ENCODE measurements at regions not wholly inside any gene's neighbourhood (a gene's known extent, or its start where the extent isn't known, plus 50 kb on each side); places are given as distances from the start of the nearest gene placed in this dataset.
"Not testable (repeated sequence)": the region's sequence is repeated elsewhere in the genome, so short reads cannot be mapped to it uniquely, and the experiment has no call there.

GRCh38 chr13:79907527-79907926, 426.6 kb downstream of the NDFIP2 start:
- Histone ChIP-seq H3K36me3 (replicated peaks; ENCODE audit: control insufficient read depth, insufficient read depth, low read length) (no peaks in the 10 kb centered on the region), H3K4me3 (ENCODE audit: insufficient read depth, low read depth, low read length) (no peak overlapping the region), H3K27me3 (ENCODE audit: control insufficient read depth, insufficient read depth, low read length) (no peaks in the 10 kb centered on the region)
- no peak for DNase-seq

GRCh38 chr13:79906345-79906744, 425.4 kb downstream of the NDFIP2 start:
- DNase-seq, result no peak
- H3K27me3 ChIP-seq (ENCODE audit: control insufficient read depth, insufficient read depth, low read length), result no peaks in the 10 kb centered on the region
- no peak overlapping the region for H3K4me3 ChIP-seq (ENCODE audit: insufficient read depth, low read depth, low read length)
- no peaks in the 10 kb centered on the region for H3K36me3 ChIP-seq (replicated peaks; ENCODE audit: control insufficient read depth, insufficient read depth, low read length)

GRCh38 chr13:79905018-79905417, 424.1 kb downstream of the NDFIP2 start:
- H3K27me3 ChIP-seq (ENCODE audit: control insufficient read depth, insufficient read depth, low read length), result no peaks in the 10 kb centered on the region
- no peak for DNase-seq
- H3K36me3 ChIP-seq (replicated peaks; ENCODE audit: control insufficient read depth, insufficient read depth, low read length), result no peaks in the 10 kb centered on the region
- H3K4me3 ChIP-seq (ENCODE audit: insufficient read depth, low read depth, low read length), result no peak overlapping the region

- Histone ChIP-seq H3K27me3 (ENCODE audit: control insufficient read depth, insufficient read depth, low read length) (no peaks in the 10 kb centered on the region), H3K4me3 (ENCODE audit: insufficient read depth, low read depth, low read length) (no peak overlapping the region), H3K36me3 (replicated peaks; ENCODE audit: control insufficient read depth, insufficient read depth, low read length) (no peaks in the 10 kb centered on the region)
- DNase-seq, result no peak
These were observed 423.6 kb downstream of the NDFIP2 start for GRCh38 chr13:79904581-79904980.

GRCh38 chr13:79901336-79901735, 420.4 kb downstream of the NDFIP2 start:
- Histone ChIP-seq H3K36me3 (replicated peaks; ENCODE audit: control insufficient read depth, insufficient read depth, low read length) (no peaks in the 10 kb centered on the region), H3K27me3 (ENCODE audit: control insufficient read depth, insufficient read depth, low read length) (no peaks in the 10 kb centered on the region), H3K4me3 (ENCODE audit: insufficient read depth, low read depth, low read length) (no peak overlapping the region)
- DNase-seq, result no peak

- no peaks in the 10 kb centered on the region for H3K27me3 ChIP-seq (ENCODE audit: control insufficient read depth, insufficient read depth, low read length)
- DNase-seq, result no peak
- H3K4me3 ChIP-seq (ENCODE audit: insufficient read depth, low read depth, low read length), result no peak overlapping the region
- no peaks in the 10 kb centered on the region for H3K36me3 ChIP-seq (replicated peaks; ENCODE audit: control insufficient read depth, insufficient read depth, low read length)
These were observed 419.4 kb downstream of the NDFIP2 start for GRCh38 chr13:79900356-79900755.

GRCh38 chr13:79898996-79899395, 418.0 kb downstream of the NDFIP2 start:
- no peak for DNase-seq
- Histone ChIP-seq H3K4me3 (ENCODE audit: insufficient read depth, low read depth, low read length) (no peak overlapping the region), H3K27me3 (ENCODE audit: control insufficient read depth, insufficient read depth, low read length) (no peaks in the 10 kb centered on the region), H3K36me3 (replicated peaks; ENCODE audit: control insufficient read depth, insufficient read depth, low read length) (no peaks in the 10 kb centered on the region)

- no peak for DNase-seq
These were observed 417.4 kb downstream of the NDFIP2 start for GRCh38 chr13:79898202-79898826.

GRCh38 chr13:79896851-79897250, 415.9 kb downstream of the NDFIP2 start:
- Histone ChIP-seq H3K27me3 (ENCODE audit: control insufficient read depth, insufficient read depth, low read length) (no peaks in the 10 kb centered on the region), H3K4me3 (ENCODE audit: insufficient read depth, low read depth, low read length) (no peak overlapping the region), H3K36me3 (replicated peaks; ENCODE audit: control insufficient read depth, insufficient read depth, low read length) (no peaks in the 10 kb centered on the region)
- no peak for DNase-seq

More at GRCh38 chr13:79898202-79898826, 417.4 kb downstream of the NDFIP2 start:
- no peaks in the 10 kb centered on the region for H3K36me3 ChIP-seq (replicated peaks; ENCODE audit: control insufficient read depth, insufficient read depth, low read length)
- H3K4me3 ChIP-seq (ENCODE audit: insufficient read depth, low read depth, low read length), result no peak overlapping the region
- H3K27me3 ChIP-seq (ENCODE audit: control insufficient read depth, insufficient read depth, low read length), result no peaks in the 10 kb centered on the region

- DNase-seq, result no peak
- H3K4me3 ChIP-seq (ENCODE audit: insufficient read depth, low read depth, low read length), result no peak overlapping the region
These were observed 414.5 kb downstream of the NDFIP2 start for GRCh38 chr13:79895416-79895815.

GRCh38 chr13:79887278-79887677, 406.3 kb downstream of the NDFIP2 start:
- not testable (repeated sequence) for H3K36me3 ChIP-seq (replicated peaks; ENCODE audit: control insufficient read depth, insufficient read depth, low read length); H3K4me3 ChIP-seq (ENCODE audit: insufficient read depth, low read depth, low read length); H3K27me3 ChIP-seq (ENCODE audit: control insufficient read depth, insufficient read depth, low read length); DNase-seq

More at GRCh38 chr13:79895416-79895815, 414.5 kb downstream of the NDFIP2 start:
- no peaks in the 10 kb centered on the region for H3K36me3 ChIP-seq (replicated peaks; ENCODE audit: control insufficient read depth, insufficient read depth, low read length)
- H3K27me3 ChIP-seq (ENCODE audit: control insufficient read depth, insufficient read depth, low read length), result no peaks in the 10 kb centered on the region

- Histone ChIP-seq H3K4me3 (ENCODE audit: insufficient read depth, low read depth, low read length) (no peak overlapping the region), H3K36me3 (replicated peaks; ENCODE audit: control insufficient read depth, insufficient read depth, low read length) (no peaks in the 10 kb centered on the region), H3K27me3 (ENCODE audit: control insufficient read depth, insufficient read depth, low read length) (no peaks in the 10 kb centered on the region)
- DNase-seq, result no peak
These were observed 405.6 kb downstream of the NDFIP2 start for GRCh38 chr13:79886601-79887000.

GRCh38 chr13:79884890-79885289, 403.9 kb downstream of the NDFIP2 start:
- Histone ChIP-seq H3K4me3 (ENCODE audit: insufficient read depth, low read depth, low read length) (no peak overlapping the region), H3K36me3 (replicated peaks; ENCODE audit: control insufficient read depth, insufficient read depth, low read length) (no peaks in the 10 kb centered on the region), H3K27me3 (ENCODE audit: control insufficient read depth, insufficient read depth, low read length) (no peaks in the 10 kb centered on the region)
- no peak for DNase-seq

GRCh38 chr13:79883216-79883615, 402.3 kb downstream of the NDFIP2 start:
- no peak for DNase-seq
- H3K27me3 ChIP-seq (ENCODE audit: control insufficient read depth, insufficient read depth, low read length), result no peaks in the 10 kb centered on the region
- H3K36me3 ChIP-seq (replicated peaks; ENCODE audit: control insufficient read depth, insufficient read depth, low read length), result no peaks in the 10 kb centered on the region
- no peak overlapping the region for H3K4me3 ChIP-seq (ENCODE audit: insufficient read depth, low read depth, low read length)

GRCh38 chr13:79880818-79881217, 399.9 kb downstream of the NDFIP2 start:
- no peak for DNase-seq
- Histone ChIP-seq H3K4me3 (ENCODE audit: insufficient read depth, low read depth, low read length) (no peak overlapping the region), H3K27me3 (ENCODE audit: control insufficient read depth, insufficient read depth, low read length) (no peaks in the 10 kb centered on the region), H3K36me3 (replicated peaks; ENCODE audit: control insufficient read depth, insufficient read depth, low read length) (no peaks in the 10 kb centered on the region)
